ENCODE measurements at regions not wholly inside any gene's neighbourhood (a gene's known extent, or its start where the extent isn't known, plus 50 kb on each side); places are given as distances from the start of the nearest gene placed in this dataset.

GRCh38 chr1:14137411-14138134 lies 437.6 kb downstream of the PRDM2 start:
- H3K4me3 ChIP-seq (ENCODE audit: low read length in 3 of 3) = no peak overlapping the region
- H3K9me3 ChIP-seq (ENCODE audit: control insufficient read depth in 2 of 3, insufficient read depth in 1 of 3, low read length in 3 of 3) = no peaks in the 10 kb centered on the region
- no peak overlapping the region for H3K9ac ChIP-seq (ENCODE audit: low read length in 3 of 3)
- DNase-seq = no peak
- intact Hi-C loops (cut with DNase I) = no loop called here
- FAIRE-seq = no peak
- peaks cover 0 to 5% (median 3%) of the 10 kb centered on the region in 3 donors for H3K4me1 ChIP-seq (ENCODE audit: control insufficient read depth in 2 of 3, insufficient read depth in 2 of 3, low read depth in 1 of 3, low read length in 3 of 3)
- no peaks in the 10 kb centered on the region for H3K36me3 ChIP-seq (ENCODE audit: control insufficient read depth in 2 of 3, insufficient read depth in 3 of 3, low read length in 3 of 3)
- H3K27ac ChIP-seq (ENCODE audit: low read depth in 2 of 2, low read length in 2 of 2) = no peak overlapping the region
- H3K27me3 ChIP-seq (ENCODE audit: control insufficient read depth, insufficient read depth, low read length) = no peaks in the 10 kb centered on the region
- TF ChIP-seq CTCF (IDR thresholded peaks at IDR 0.05; ENCODE audit: borderline replicate concordance, extremely low read depth, insufficient read depth) = no peak

GRCh38 chr1:14138135-14138506 lies 438.1 kb downstream of the PRDM2 start:
- intact Hi-C loops (cut with DNase I) = no loop called here
- H3K36me3 ChIP-seq (ENCODE audit: control insufficient read depth in 2 of 3, insufficient read depth in 3 of 3, low read length in 3 of 3) = no peaks in the 10 kb centered on the region
- no peak overlapping the region for H3K27ac ChIP-seq (ENCODE audit: low read depth in 2 of 2, low read length in 2 of 2)
- H3K27me3 ChIP-seq (ENCODE audit: control insufficient read depth, insufficient read depth, low read length) = no peaks in the 10 kb centered on the region
- no peak for FAIRE-seq
- no peak overlapping the region for H3K9ac ChIP-seq (ENCODE audit: low read length in 3 of 3)
- H3K4me3 ChIP-seq (ENCODE audit: low read length in 3 of 3) = no peak overlapping the region
- H3K4me1 ChIP-seq (ENCODE audit: control insufficient read depth in 2 of 3, insufficient read depth in 2 of 3, low read depth in 1 of 3, low read length in 3 of 3) = peaks cover 0 to 5% (median 4%) of the 10 kb centered on the region in 3 donors
- no peaks in the 10 kb centered on the region for H3K9me3 ChIP-seq (ENCODE audit: control insufficient read depth in 2 of 3, insufficient read depth in 1 of 3, low read length in 3 of 3)
- TF ChIP-seq CTCF (IDR thresholded peaks at IDR 0.05; ENCODE audit: borderline replicate concordance, extremely low read depth, insufficient read depth) = no peak
- no peak for DNase-seq

- H3K9ac ChIP-seq (ENCODE audit: low read length in 3 of 3) = no peak overlapping the region
- peaks cover 0 to 5% (median 4%) of the 10 kb centered on the region in 3 donors for H3K4me1 ChIP-seq (ENCODE audit: control insufficient read depth in 2 of 3, insufficient read depth in 2 of 3, low read depth in 1 of 3, low read length in 3 of 3)
- no peak for TF ChIP-seq CTCF (IDR thresholded peaks at IDR 0.05; ENCODE audit: borderline replicate concordance, extremely low read depth, insufficient read depth)
- no peaks in the 10 kb centered on the region for H3K27me3 ChIP-seq (ENCODE audit: control insufficient read depth, insufficient read depth, low read length)
- H3K4me3 ChIP-seq (ENCODE audit: low read length in 3 of 3) = no peak overlapping the region
- no peaks in the 10 kb centered on the region for H3K36me3 ChIP-seq (ENCODE audit: control insufficient read depth in 2 of 3, insufficient read depth in 3 of 3, low read length in 3 of 3)
- no peaks in the 10 kb centered on the region for H3K9me3 ChIP-seq (ENCODE audit: control insufficient read depth in 2 of 3, insufficient read depth in 1 of 3, low read length in 3 of 3)
- FAIRE-seq (no peak), DNase-seq (no peak)
- intact Hi-C loops (cut with DNase I) = no loop called here
- H3K27ac ChIP-seq (ENCODE audit: low read depth in 2 of 2, low read length in 2 of 2) = no peak overlapping the region
These were observed 438.7 kb downstream of the PRDM2 start for GRCh38 chr1:14138687-14139086.
